ENCODE measurements at regions not wholly inside any gene's neighbourhood (a gene's known extent, or its start where the extent isn't known, plus 50 kb on each side); places are given as distances from the start of the nearest gene placed in this dataset.

DNA sequence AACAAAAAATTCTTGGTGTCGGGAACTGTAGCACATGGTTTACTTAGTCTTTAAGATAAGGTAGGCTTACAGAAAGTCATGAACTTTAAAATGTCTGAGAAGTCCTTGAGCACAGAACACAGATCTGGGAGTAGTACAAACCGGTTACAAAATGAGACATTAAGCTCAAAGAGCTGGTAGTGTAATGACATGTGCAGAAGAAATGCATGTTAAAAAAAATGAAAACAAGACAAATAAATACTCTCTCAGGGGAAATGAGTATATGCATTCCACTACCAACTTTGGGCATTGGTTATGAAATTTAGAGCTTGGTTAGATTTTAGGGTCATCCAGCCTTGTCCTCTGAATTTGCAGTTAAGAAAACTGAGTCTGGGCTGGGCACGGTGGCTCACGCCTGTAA is 91.5 kb upstream of the F3 start:
- Histone ChIP-seq H3K4me1 (ENCODE audit: control insufficient read depth in 1 of 2, insufficient read depth in 1 of 2, low read depth in 1 of 2, low read length in 1 of 2) (peaks cover 33 to 44% of the 10 kb centered on the region in 2 experiments), H3K4me3 (ENCODE audit: low read depth in 1 of 2, low read length in 1 of 2) (no peak overlapping the region), H3K27ac (no peak overlapping the region), H3K9me3 (no peaks in the 10 kb centered on the region), H3K27me3 (no peaks in the 10 kb centered on the region), H3K36me3 (no peaks in the 10 kb centered on the region)
- TF ChIP-seq, protein P1, sequence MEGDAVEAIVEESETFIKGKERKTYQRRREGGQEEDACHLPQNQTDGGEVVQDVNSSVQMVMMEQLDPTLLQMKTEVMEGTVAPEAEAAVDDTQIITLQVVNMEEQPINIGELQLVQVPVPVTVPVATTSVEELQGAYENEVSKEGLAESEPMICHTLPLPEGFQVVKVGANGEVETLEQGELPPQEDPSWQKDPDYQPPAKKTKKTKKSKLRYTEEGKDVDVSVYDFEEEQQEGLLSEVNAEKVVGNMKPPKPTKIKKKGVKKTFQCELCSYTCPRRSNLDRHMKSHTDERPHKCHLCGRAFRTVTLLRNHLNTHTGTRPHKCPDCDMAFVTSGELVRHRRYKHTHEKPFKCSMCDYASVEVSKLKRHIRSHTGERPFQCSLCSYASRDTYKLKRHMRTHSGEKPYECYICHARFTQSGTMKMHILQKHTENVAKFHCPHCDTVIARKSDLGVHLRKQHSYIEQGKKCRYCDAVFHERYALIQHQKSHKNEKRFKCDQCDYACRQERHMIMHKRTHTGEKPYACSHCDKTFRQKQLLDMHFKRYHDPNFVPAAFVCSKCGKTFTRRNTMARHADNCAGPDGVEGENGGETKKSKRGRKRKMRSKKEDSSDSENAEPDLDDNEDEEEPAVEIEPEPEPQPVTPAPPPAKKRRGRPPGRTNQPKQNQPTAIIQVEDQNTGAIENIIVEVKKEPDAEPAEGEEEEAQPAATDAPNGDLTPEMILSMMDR (IDR thresholded peaks at IDR 0.05): no peak

DNA sequence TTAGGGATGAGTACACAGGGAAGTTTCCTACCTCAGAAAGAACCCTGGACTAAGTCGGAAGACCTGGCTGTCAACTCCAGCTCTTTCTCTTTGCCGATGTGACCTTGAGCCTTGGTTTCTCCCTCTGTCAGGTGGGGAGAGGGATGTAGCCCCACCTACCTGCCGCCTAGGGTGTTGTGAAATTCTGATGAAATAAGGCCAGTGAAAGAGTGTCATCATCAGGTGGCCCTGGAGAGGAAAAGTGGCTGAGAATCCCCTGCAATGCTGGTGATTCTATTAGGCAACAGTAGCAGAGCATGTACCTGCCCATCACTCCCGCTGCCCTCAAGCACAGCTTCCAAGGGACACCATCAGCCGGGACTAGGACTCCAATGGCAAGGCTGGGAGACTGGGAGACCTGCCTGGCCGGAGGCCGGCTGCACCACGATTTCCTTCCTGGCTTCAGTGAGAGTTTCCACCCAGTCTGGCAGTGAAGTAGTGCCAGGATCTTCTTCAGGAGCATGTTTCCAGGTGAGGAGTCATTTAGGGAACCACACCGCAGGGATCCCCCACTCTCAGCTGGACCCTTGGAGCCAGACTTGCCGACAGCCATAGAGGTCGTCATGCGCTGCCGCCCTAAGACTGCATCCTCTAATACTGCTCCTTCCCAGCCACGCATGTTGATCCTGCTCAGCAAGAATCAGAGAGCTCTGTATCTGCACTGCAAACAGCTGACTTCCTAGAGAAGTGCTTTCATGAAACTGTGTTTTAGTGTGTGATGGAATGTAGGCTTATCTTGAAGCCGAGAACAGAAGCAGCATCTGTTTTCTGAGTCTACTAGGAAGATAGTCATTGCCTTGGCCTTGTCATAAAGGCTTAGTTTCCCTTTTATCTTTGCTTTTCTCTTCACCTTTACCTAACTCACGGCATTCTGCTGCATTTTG is 88.0 kb upstream of the F3 start:
- no peaks in the 10 kb centered on the region for H3K36me3 ChIP-seq
- no peak overlapping the region for H3K27ac ChIP-seq
- no peaks in the 10 kb centered on the region for H3K9me3 ChIP-seq
- H3K4me1 ChIP-seq (ENCODE audit: control insufficient read depth in 1 of 2, insufficient read depth in 1 of 2, low read depth in 1 of 2, low read length in 1 of 2): peaks cover 41 to 43% of the 10 kb centered on the region in 2 experiments
- TF ChIP-seq, protein P1 (IDR thresholded peaks at IDR 0.05): no peak
- no peaks in the 10 kb centered on the region for H3K27me3 ChIP-seq
- no peak overlapping the region for H3K4me3 ChIP-seq (ENCODE audit: low read depth in 1 of 2, low read length in 1 of 2)

DNA sequence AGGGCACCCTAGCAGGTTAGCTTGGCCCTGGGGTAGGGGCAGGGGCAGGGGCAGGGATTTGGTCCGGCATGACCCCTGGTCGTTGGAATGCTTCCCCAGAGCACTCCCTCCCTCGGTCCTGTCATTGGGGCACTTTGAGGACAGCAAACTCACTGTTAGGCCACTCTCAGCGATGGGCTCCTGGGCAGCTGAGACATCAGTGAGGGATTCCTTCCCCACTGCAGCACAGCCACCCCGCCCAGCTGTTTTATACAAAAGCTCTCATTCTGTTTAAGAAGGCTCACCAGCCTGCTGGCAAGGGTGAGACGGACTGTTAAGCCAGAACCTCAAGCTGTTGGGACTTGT is 86.9 kb upstream of the F3 start:
- no peaks in the 10 kb centered on the region for H3K36me3 ChIP-seq
- TF ChIP-seq, protein P1 (IDR thresholded peaks at IDR 0.05): no peak
- H3K27ac ChIP-seq: no peak overlapping the region
- H3K4me3 ChIP-seq (ENCODE audit: low read depth in 1 of 2, low read length in 1 of 2): no peak overlapping the region
- H3K9me3 ChIP-seq: no peaks in the 10 kb centered on the region
- peaks cover 33 to 34% of the 10 kb centered on the region in 2 experiments for H3K4me1 ChIP-seq (ENCODE audit: control insufficient read depth in 1 of 2, insufficient read depth in 1 of 2, low read depth in 1 of 2, low read length in 1 of 2)
- no peaks in the 10 kb centered on the region for H3K27me3 ChIP-seq

- H3K9me3 ChIP-seq: no peaks in the 10 kb centered on the region
- no peak overlapping the region for H3K4me3 ChIP-seq (ENCODE audit: low read depth in 1 of 2, low read length in 1 of 2)
- H3K36me3 ChIP-seq: no peaks in the 10 kb centered on the region
- TF ChIP-seq, protein P1 (IDR thresholded peaks at IDR 0.05): no peak
- no peak overlapping the region for H3K27ac ChIP-seq
- no peaks in the 10 kb centered on the region for H3K27me3 ChIP-seq
- peaks cover 27 to 30% of the 10 kb centered on the region in 2 experiments for H3K4me1 ChIP-seq (ENCODE audit: control insufficient read depth in 1 of 2, insufficient read depth in 1 of 2, low read depth in 1 of 2, low read length in 1 of 2)
These were observed 86.4 kb upstream of the F3 start for GRCh38 chr1:94627771-94628498.

GRCh38 chr1:94624203-94624602 is 82.6 kb upstream of the F3 start:
- Histone ChIP-seq H3K27ac (no peak overlapping the region), H3K36me3 (no peaks in the 10 kb centered on the region), H3K4me3 (ENCODE audit: low read depth in 1 of 2, low read length in 1 of 2) (no peak overlapping the region), H3K27me3 (no peaks in the 10 kb centered on the region), H3K9me3 (no peaks in the 10 kb centered on the region), H3K4me1 (ENCODE audit: control insufficient read depth in 1 of 2, insufficient read depth in 1 of 2, low read depth in 1 of 2, low read length in 1 of 2) (peaks cover 14 to 18% of the 10 kb centered on the region in 2 experiments)
- TF ChIP-seq, protein P1 (IDR thresholded peaks at IDR 0.05): no peak

Data from neutrophil (primary cell).